GM23338 (cell line): ENCODE measurements at regions not wholly inside any gene's neighbourhood (a gene's known extent, or its start where the extent isn't known, plus 50 kb on each side); places are given as distances from the start of the nearest gene placed in this dataset.

Experiments
- ATAC-seq: fragments of 200-7000 bp; cut with Tn5 transposase; 3 replicates; pipeline ENCODE4 v1.9.1; 2020
- DNase-seq: peaks from one replicate; pipeline ENCODE4 v3.0.0-alpha.2; 2015; ENCODE audit warnings: low spot score
- H2AFZ ChIP-seq: fragments of 200-600 bp; sonication (generic); 2 replicates; pipeline ENCODE4 v1.8.0; 2016; ENCODE audit warnings: antibody characterized with exemption, mild to moderate bottlenecking, moderate library complexity
- H3F3A ChIP-seq: fragments of 200-600 bp; sonication (generic); replicated peaks from 2 replicates; pipeline ENCODE4 v1.8.0; 2017; ENCODE audit warnings: antibody characterized with exemption, mixed run types, low read depth
- H3K27ac ChIP-seq: fragments of 200-600 bp; sonication (generic); 2 replicates; pipeline ENCODE4 v1.6.1; 2016; ENCODE audit warnings: low read depth
- H3K27me3 ChIP-seq: fragments of 200-600 bp; sonication (generic); 2 replicates; pipeline ENCODE4 v1.8.0; 2016; ENCODE audit warnings: mild to moderate bottlenecking, mixed run types, moderate library complexity; ENCODE audit not compliant: insufficient read depth
- H3K36me3 ChIP-seq: fragments of 200-600 bp; sonication (generic); 2 replicates; pipeline ENCODE4 v1.8.0; 2016; ENCODE audit warnings: mild to moderate bottlenecking; ENCODE audit not compliant: insufficient read depth
- H3K4me1 ChIP-seq: fragments of 200-600 bp; sonication (generic); 2 replicates; pipeline ENCODE4 v1.8.0; 2016; ENCODE audit warnings: mild to moderate bottlenecking, moderate library complexity; ENCODE audit not compliant: insufficient read depth
- H3K4me2 ChIP-seq: fragments of 200-600 bp; sonication (generic); 2 replicates; pipeline ENCODE4 v1.7.1; 2017; ENCODE audit warnings: mixed run types
- H3K4me3 ChIP-seq: fragments of 200-600 bp; sonication (generic); 2 replicates; pipeline ENCODE4 v1.6.1; 2016; ENCODE audit warnings: mixed run types
- H3K79me2 ChIP-seq: fragments of 200-600 bp; sonication (generic); replicated peaks from 2 replicates; pipeline ENCODE4 v1.8.0; 2017; ENCODE audit warnings: mild to moderate bottlenecking; ENCODE audit not compliant: insufficient read depth
- H3K9me2 ChIP-seq: fragments of 200-600 bp; sonication (generic); 2 replicates; pipeline ENCODE4 v1.8.0; 2017; ENCODE audit not compliant: insufficient read depth
- H4K20me1 ChIP-seq: fragments of 200-600 bp; sonication (generic); replicated peaks from 2 replicates; pipeline ENCODE4 v1.8.0; 2017; ENCODE audit warnings: mild to moderate bottlenecking; ENCODE audit not compliant: insufficient read depth
- H3K27ac Mint-ChIP-seq: 2 replicates; pipeline ENCODE4 v1.8.0; 2020; ENCODE audit warnings: inconsistent platforms, mild to moderate bottlenecking, moderate library complexity, mixed read lengths
- H3K27me3 Mint-ChIP-seq: 3 replicates; pipeline ENCODE4 v1.8.0; 2022; ENCODE audit warnings: low read depth, mild to moderate bottlenecking, moderate library complexity, mixed read lengths, inconsistent platforms; ENCODE audit not compliant: insufficient read depth, poor library complexity
- H3K36me3 Mint-ChIP-seq: 3 replicates; pipeline ENCODE4 v1.8.0; 2021; ENCODE audit warnings: low read depth, mild to moderate bottlenecking, inconsistent platforms, moderate library complexity, mixed read lengths
- H3K4me1 Mint-ChIP-seq: 3 replicates; pipeline ENCODE4 v1.8.0; 2020; ENCODE audit warnings: mild to moderate bottlenecking, inconsistent platforms, mixed read lengths
- H3K4me3 Mint-ChIP-seq: 3 replicates; pipeline ENCODE4 v1.8.0; 2021; ENCODE audit warnings: moderate library complexity, mild to moderate bottlenecking, inconsistent platforms, mixed read lengths
- H3K9me3 Mint-ChIP-seq: 3 replicates; pipeline ENCODE4 v1.8.0; 2020; ENCODE audit warnings: moderate library complexity, mild to moderate bottlenecking, inconsistent platforms, mixed read lengths
- CREB1 ChIP-seq: fragments of 250-450 bp; sonication (Bioruptor Pico); IDR thresholded peaks from 2 replicates; pipeline ENCODE4 v1.5.0; 2020; ENCODE audit warnings: low read depth, mild to moderate bottlenecking, moderate library complexity
- CTCF ChIP-seq, 2 experiments: fragments of 200-600 bp in 1 of 2; sonication (generic) in 1 of 2; conservative IDR thresholded peaks; 2 replicates each; pipeline versions ENCODE4 v1.5.1 to v1.6.1; 2016 to 2017; ENCODE audit warnings: antibody characterized with exemption in 2 of 2, low read depth in 2 of 2, mild to moderate bottlenecking in 2 of 2, moderate library complexity in 1 of 2
- EZH2 ChIP-seq: fragments of 200-600 bp; sonication (generic); IDR thresholded peaks from one replicate; pipeline ENCODE4 v1.8.0; 2017; ENCODE audit warnings: antibody characterized with exemption, mild to moderate bottlenecking, low read depth; ENCODE audit not compliant: unreplicated experiment
- EZH2phosphoT487 ChIP-seq: fragments of 200-600 bp; sonication (generic); IDR thresholded peaks from one replicate; pipeline ENCODE4 v1.8.1; 2018; ENCODE audit warnings: antibody characterized with exemption; ENCODE audit not compliant: unreplicated experiment
- ZNF331 ChIP-seq: fragments of 250-450 bp; sonication (Bioruptor Pico); IDR thresholded peaks from 2 replicates; pipeline ENCODE4 v1.5.0; 2020; ENCODE audit warnings: low read depth, mild to moderate bottlenecking, moderate library complexity
- ZNF462 ChIP-seq: fragments of 250-450 bp; sonication (Bioruptor Pico); IDR thresholded peaks from 2 replicates; pipeline ENCODE4 v1.5.0; 2020; ENCODE audit warnings: mild to moderate bottlenecking, moderate library complexity

GRCh38 chr5:148005788-148006520 lies 57.8 kb upstream of the SPINK5 start:
- peaks cover 7% of the 10 kb centered on the region for H3K27me3 Mint-ChIP-seq
- H3K27ac Mint-ChIP-seq = no peak overlapping the region
- peaks cover 19% of the 10 kb centered on the region for H3K9me3 Mint-ChIP-seq
- Histone ChIP-seq H4K20me1 (no peaks in the 10 kb centered on the region), H3F3A (no peaks in the 10 kb centered on the region), H3K79me2 (no peaks in the 10 kb centered on the region), H3K27me3 (no peaks in the 10 kb centered on the region), H3K4me1 (no peaks in the 10 kb centered on the region), H2AFZ (no peak overlapping the region), H3K36me3 (peaks cover 6% of the 10 kb centered on the region; the same call in 1 of the 2 replicates), H3K27ac (no peak overlapping the region), H3K9me2 (no peaks in the 10 kb centered on the region; the same call in 1 of the 2 replicates), H3K4me2 (no peak overlapping the region), H3K4me3 (no peak overlapping the region)
- peaks cover 3% of the 10 kb centered on the region; the same call in 1 of the 3 replicates for H3K4me1 Mint-ChIP-seq
- H3K36me3 Mint-ChIP-seq = peaks cover 17% of the 10 kb centered on the region; the same call in 2 of the 3 replicates
- no peak overlapping the region for H3K4me3 Mint-ChIP-seq
- DNase-seq = peak; percentile 92
- ATAC-seq = peak; percentile 93
- TF ChIP-seq CTCF (conservative IDR thresholded peaks at IDR 0.05; ENCODE audit: low read depth in 2 of 2) (peak; percentile 90 to 93), EZH2 (no peak), ZNF462 (CRISPR knock-in tag) (peak; percentile 43; the same call in 1 of the 2 replicates), EZH2phosphoT487 (no peak), ZNF331 (no peak), CREB1 (peak; percentile 11; the same call in 1 of the 2 replicates)
